Hematopoietic multipotent progenitor cell treated with erythropoietin and hydrocortisone succinate and interleukin-3 and kit ligand, for 15 days (in vitro differentiated cells): ENCODE measurements at regions not wholly inside any gene's neighbourhood (a gene's known extent, or its start where the extent isn't known, plus 50 kb on each side); places are given as distances from the start of the nearest gene placed in this dataset.

Experiments used
- DNase-seq: peaks from one replicate; pipeline ENCODE4 v3.0.0-alpha.2; 2015; ENCODE audit warnings: low spot score

DNA sequence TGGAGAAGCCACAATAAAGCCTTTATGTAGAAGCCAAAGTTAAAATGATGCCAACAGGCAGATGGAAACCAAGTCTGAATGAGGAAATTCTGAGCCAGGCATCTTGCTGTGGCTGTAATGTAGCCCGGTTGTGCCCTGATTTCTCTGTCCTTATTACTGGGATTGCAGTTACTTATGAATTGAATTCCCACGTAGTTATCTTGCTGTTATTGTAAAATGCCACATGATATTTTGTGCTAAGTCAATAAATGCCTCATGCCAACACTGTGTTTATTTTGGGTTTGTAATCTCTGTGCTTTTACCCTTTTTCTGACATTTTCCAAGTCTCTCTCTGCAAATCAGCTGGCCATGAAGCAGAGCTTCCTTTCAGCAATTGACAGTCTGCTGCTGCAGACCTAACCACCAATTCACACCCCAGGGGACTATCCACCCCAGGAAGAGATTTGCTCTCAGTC, 486.1 kb upstream of the GOLIM4 start:
- DNase-seq, result no peak

- no peak for DNase-seq
Measured at GRCh38 chr3:168579010-168579409, 483.3 kb upstream of the GOLIM4 start.

DNA sequence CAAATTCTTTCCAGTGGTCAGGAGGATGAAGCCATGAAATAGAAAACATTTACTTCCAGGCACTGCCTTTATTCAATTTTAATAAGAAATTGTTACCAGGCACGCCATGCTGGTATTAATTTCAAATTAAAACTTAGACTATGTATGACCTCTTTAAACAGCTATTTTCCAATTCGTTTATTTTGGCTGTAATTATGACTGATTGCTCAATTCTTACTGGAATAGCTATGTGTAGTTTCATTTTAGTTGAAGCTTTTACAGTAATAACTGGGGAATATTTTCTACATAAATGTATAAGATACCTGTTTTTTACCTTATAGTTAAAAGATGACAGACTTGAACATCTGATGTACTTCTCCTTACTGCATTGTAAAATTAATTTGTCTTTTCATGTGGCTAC, 480.0 kb upstream of the GOLIM4 start:
- no peak for DNase-seq

- DNase-seq, result no peak
Measured at GRCh38 chr3:168574455-168575158, 478.9 kb upstream of the GOLIM4 start.

DNA sequence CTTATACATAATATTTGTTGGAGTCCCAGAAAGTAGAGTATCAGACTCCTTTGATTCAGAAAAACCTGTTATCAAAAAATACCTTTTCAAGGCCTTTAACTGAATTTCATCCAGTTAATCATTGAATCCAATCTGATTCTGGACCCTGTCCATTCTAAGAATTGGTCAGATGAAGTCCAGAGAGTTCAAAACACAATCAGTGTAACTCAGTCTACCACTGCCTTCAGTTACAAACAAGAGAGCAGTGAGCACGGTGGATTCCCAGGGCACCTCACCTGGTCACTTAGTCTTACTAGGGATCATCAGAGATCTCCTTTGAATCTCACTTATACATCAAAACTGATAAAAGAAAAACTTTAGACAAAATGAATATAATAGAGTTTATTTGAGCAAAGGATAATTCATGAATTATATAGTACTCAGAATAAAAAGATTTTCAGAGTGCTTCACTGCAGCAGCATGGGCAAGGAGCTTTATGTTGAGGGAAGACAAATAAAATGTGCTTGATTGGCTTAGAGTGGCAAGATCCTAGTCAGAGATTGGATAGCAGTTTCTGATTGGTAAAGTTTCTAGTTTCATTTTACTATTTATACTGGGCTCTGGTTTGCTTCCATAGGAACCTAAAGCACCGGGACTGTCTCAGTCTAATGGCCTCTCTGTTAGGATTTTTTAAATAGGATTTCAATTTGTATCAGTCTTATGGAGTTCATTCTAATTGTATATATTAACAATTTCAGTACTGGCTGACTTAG, 474.9 kb upstream of the GOLIM4 start:
- no peak for DNase-seq

- no peak for DNase-seq
Measured at GRCh38 chr3:168558728-168559411, 463.1 kb upstream of the GOLIM4 start.

GRCh38 chr3:168552251-168552650, 456.5 kb upstream of the GOLIM4 start:
- no peak for DNase-seq

GRCh38 chr3:168548719-168549118, 453.0 kb upstream of the GOLIM4 start:
- DNase-seq, result no peak

GRCh38 chr3:168546707-168547106, 451.0 kb upstream of the GOLIM4 start:
- no peak for DNase-seq

DNA sequence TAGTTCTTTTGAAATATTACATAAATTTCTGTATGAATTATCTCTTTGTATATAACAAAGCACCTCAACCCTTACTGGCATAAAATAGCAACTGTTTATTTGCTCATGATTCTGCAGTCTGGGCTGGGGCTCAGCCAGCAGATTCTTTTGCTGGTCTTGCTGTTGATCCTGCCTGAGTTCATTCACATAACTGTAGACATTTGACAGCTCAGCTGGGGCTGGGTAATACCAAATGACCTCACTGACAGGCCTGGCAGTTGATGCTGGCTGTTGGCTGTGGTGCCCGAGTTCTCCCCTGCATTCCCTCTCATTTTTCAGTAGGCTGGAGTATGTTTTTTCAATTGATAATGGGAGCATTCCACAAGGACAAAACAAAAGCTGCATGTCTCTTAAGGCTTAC, 449.9 kb upstream of the GOLIM4 start:
- no peak for DNase-seq

- DNase-seq, result no peak
Measured at GRCh38 chr3:168544097-168544957, 448.6 kb upstream of the GOLIM4 start.

DNA sequence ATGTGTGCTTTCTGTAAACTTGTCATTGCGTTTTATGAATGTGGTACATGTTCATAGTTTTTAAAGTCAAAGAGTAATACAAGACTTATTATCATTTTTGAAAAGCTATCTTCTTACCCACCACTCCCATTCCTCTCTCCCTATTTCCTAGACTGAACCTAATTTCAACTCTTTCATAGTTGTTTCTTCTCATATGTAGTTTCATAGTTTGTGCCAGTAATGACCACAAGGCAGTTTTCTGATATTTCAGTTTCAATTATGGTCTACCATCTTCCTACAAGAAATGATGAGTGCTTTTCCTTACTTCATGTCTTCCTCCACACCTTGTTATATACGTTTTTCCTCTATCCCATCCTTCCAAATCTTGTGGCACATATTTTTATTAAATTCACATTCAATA, 445.0 kb upstream of the GOLIM4 start:
- DNase-seq, result no peak

DNA sequence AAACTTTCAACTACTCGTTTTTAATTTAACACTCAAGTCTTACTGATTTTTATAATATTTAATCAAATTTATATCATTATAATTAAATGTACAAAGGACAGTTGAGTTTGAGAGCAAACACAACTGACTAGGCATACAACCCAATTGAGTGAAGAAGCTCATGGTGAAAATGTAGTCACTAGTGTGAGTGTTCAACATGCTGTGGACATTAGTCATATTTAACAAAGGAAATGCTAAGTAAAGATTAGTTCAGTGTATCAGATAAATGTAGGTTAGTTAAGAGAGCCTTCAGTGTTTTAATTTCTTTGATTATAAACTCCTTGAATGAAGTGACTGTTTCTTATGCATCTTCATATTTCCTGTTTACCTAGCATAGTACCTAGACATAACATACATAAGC, 444.2 kb upstream of the GOLIM4 start:
- no peak for DNase-seq

DNA sequence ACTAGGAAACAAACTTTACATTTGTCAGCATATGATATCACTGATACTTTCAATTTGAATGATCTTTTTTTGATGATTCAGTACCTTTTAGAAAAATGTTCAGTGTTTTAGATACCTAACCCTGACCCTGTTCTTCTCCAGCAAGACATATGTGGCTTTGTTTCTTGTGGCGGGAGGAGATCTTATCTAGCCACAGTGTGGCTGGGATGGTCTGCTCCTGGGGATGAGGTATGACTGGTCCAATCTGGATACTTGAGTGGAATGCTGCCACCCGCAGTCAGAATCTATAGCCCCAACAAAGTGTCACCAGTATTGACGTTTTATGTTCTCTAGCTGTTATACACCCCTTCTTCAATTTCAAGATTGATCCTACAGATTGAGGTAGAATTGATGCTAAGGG, 439.0 kb upstream of the GOLIM4 start:
- no peak for DNase-seq

- DNase-seq, result no peak
Measured at GRCh38 chr3:168533600-168533999, 437.9 kb upstream of the GOLIM4 start.

DNA sequence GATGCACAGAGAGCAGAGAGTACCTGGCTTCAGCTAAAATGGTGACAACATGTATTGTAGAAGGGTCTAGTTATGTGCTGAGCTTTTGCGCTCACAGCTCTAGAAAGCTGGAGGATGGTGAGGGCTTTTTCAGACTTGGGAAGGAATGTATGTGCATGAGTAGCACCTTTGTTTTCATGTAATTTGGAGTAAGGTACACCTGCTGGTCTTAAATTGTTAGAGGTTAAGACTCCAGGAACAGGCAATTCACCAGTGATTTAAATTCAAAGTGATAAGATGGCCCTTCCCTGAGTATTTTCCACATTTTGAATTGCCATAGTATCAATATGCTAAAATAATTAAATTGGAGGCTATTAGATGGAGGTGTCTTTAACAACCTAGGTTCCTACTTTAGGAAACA, 436.4 kb upstream of the GOLIM4 start:
- DNase-seq, result no peak

DNA sequence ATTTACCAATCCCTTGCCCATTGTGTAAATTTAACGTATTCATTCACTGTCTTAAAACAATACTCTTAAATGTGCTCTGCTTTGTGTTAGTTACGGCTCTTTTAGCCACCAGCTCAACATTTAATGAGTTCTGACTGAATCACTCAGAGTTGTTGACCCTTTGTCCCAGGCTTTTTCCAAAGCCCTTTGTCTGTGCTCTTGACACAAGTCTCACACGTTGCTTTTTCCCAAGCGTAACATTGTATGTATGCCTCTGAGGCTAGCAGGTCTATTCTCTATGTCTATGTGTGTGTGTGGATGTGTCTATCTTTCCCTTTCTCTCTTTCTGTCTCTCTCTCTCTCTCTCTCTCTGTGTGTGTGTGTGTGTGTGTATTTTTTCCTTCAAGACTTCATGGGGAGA, 435.4 kb upstream of the GOLIM4 start:
- DNase-seq, result no peak

- DNase-seq, result no peak
Measured at GRCh38 chr3:168524129-168524528, 428.4 kb upstream of the GOLIM4 start.

GRCh38 chr3:168517249-168518071, 421.7 kb upstream of the GOLIM4 start:
- DNase-seq, result no peak

DNA sequence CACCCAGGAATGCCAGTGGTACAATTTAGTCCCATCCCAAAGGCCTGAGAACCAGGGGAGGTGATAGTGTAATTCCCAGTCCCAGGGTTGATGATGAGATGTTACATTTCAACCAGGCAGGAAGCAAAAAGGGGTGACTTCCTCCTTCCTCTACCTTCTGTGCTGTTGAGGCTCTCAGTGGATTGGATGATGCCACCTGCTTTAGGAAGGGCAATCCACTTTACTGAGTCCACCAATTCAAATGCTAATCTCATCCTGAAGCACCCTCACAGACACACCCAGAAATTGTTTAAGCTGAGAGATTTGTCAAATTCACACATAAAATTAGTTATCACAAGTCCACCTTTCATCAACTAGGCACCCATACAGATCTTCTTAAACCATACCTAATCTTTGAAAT, 418.5 kb upstream of the GOLIM4 start:
- no peak for DNase-seq

DNA sequence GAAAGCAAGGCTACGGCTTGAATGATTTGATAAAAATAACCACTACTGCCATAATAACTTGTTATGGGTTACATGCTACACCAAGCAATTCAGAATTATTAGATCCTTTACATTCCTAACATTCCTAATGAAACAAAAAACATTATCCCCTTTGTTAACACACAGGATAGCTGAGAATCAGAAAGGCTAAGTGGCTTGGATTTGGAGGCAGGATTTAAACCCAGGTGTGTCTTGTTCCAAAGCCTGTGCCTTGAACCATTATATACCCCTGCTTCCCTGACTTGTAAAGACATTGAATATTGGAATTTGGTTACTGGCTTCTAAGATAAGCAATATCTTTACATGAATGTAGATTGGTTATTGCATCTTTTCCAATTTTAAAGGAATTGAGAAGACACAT, 417.1 kb upstream of the GOLIM4 start:
- DNase-seq, result no peak
